ENCODE measurements at regions not wholly inside any gene's neighbourhood (a gene's known extent, or its start where the extent isn't known, plus 50 kb on each side); places are given as distances from the start of the nearest gene placed in this dataset.
"Not testable (repeated sequence)": the region's sequence is repeated elsewhere in the genome, so short reads cannot be mapped to it uniquely, and the experiment has no call there.

GRCh38 chr2:16756831-16757644 is 91.4 kb upstream of the CYRIA start:
- peak; percentile 47 for DNase-seq (ENCODE audit: low read depth)

GRCh38 chr2:16755442-16755841 is 89.8 kb upstream of the CYRIA start:
- DNase-seq (ENCODE audit: low read depth), result no peak

GRCh38 chr2:16753025-16753424 is 87.4 kb upstream of the CYRIA start:
- DNase-seq (ENCODE audit: low read depth), result not testable (repeated sequence)

- not testable (repeated sequence) for DNase-seq (ENCODE audit: low read depth)
Observed at GRCh38 chr2:16750925-16751214, 85.2 kb upstream of the CYRIA start.

GRCh38 chr2:16750175-16750924 is 84.7 kb upstream of the CYRIA start:
- no peak for DNase-seq (ENCODE audit: low read depth)

GRCh38 chr2:16748511-16749266 is 83.1 kb upstream of the CYRIA start:
- not testable (repeated sequence) for DNase-seq (ENCODE audit: low read depth)

GRCh38 chr2:16747689-16748088 is 82.1 kb upstream of the CYRIA start:
- no peak for DNase-seq (ENCODE audit: low read depth)

- DNase-seq (ENCODE audit: low read depth), result no peak
Observed at GRCh38 chr2:16747257-16747656, 81.6 kb upstream of the CYRIA start.

- DNase-seq (ENCODE audit: low read depth), result no peak
Observed at GRCh38 chr2:16746833-16747232, 81.2 kb upstream of the CYRIA start.

GRCh38 chr2:16746329-16746728 is 80.7 kb upstream of the CYRIA start:
- no peak for DNase-seq (ENCODE audit: low read depth)

- DNase-seq (ENCODE audit: low read depth), result no peak
Observed at GRCh38 chr2:16745466-16745865, 79.8 kb upstream of the CYRIA start.

GRCh38 chr2:16744521-16744920 is 78.9 kb upstream of the CYRIA start:
- DNase-seq (ENCODE audit: low read depth), result no peak

GRCh38 chr2:16742026-16742425 is 76.4 kb upstream of the CYRIA start:
- DNase-seq (ENCODE audit: low read depth), result no peak

GRCh38 chr2:16741498-16741897 is 75.9 kb upstream of the CYRIA start:
- no peak for DNase-seq (ENCODE audit: low read depth)

- DNase-seq (ENCODE audit: low read depth), result no peak
Observed at GRCh38 chr2:16739778-16740581, 74.3 kb upstream of the CYRIA start.

- no peak for DNase-seq (ENCODE audit: low read depth)
Observed at GRCh38 chr2:16738361-16739225, 73.0 kb upstream of the CYRIA start.

- no peak for DNase-seq (ENCODE audit: low read depth)
Observed at GRCh38 chr2:16737812-16738211, 72.2 kb upstream of the CYRIA start.

GRCh38 chr2:16736633-16737032 is 71.0 kb upstream of the CYRIA start:
- no peak for DNase-seq (ENCODE audit: low read depth)

GRCh38 chr2:16729335-16729734 is 63.7 kb upstream of the CYRIA start:
- DNase-seq (ENCODE audit: low read depth), result no peak

GRCh38 chr2:16728351-16729136 is 62.9 kb upstream of the CYRIA start:
- DNase-seq (ENCODE audit: low read depth), result no peak

Measured in RPMI7951 (cell line).